Large intestine (tissue), 3 donors: ENCODE measurements at regions not wholly inside any gene's neighbourhood (a gene's known extent, or its start where the extent isn't known, plus 50 kb on each side); places are given as distances from the start of the nearest gene placed in this dataset.
A peak's percentile ranks its signal among the peaks of the same experiment; 100 is the strongest.

Experiments used
- DNase-seq, 2 donors: peaks; one replicate each; pipeline versions ENCODE4 v3.0.0 to v3.0.0-alpha.2; 2013
- H3K27ac ChIP-seq: one replicate; pipeline ENCODE4 v1.5.1; 2013; ENCODE audit warnings: low read length
- H3K27me3 ChIP-seq: 2 replicates; pipeline ENCODE4 v1.6.1; 2013; ENCODE audit warnings: low read length; ENCODE audit not compliant: control insufficient read depth, insufficient read depth
- H3K36me3 ChIP-seq: 2 replicates; pipeline ENCODE4 v1.6.1; 2013; ENCODE audit warnings: low read length; ENCODE audit not compliant: control insufficient read depth, insufficient read depth
- H3K4me1 ChIP-seq: one replicate; pipeline ENCODE4 v1.6.1; 2013; ENCODE audit warnings: low read length; ENCODE audit not compliant: control insufficient read depth, insufficient read depth
- H3K4me3 ChIP-seq: one replicate; pipeline ENCODE4 v1.5.1; 2013; ENCODE audit warnings: low read length
- H3K9me3 ChIP-seq: one replicate; pipeline ENCODE4 v1.6.1; 2013; ENCODE audit warnings: mild to moderate bottlenecking, low read depth, low read length, moderate library complexity; ENCODE audit not compliant: control insufficient read depth
- WGBS: methylation state at CpG from one replicate; pipeline ENCODE4 v1.1.5; 2013; ENCODE audit warnings: low lambda C conversion rate; ENCODE audit not compliant: insufficient coverage; 5-methylcytosine and 5-hydroxymethylcytosine counted together

GRCh38 chr18:78031589-78031988, 781.9 kb downstream of the GALR1 start:
- no peaks in the 10 kb centered on the region for H3K36me3 ChIP-seq
- no CpG with 5 or more reads among the region's 6 CpGs for WGBS
- H3K4me1 ChIP-seq, result no peaks in the 10 kb centered on the region
- no peak overlapping the region for H3K27ac ChIP-seq
- H3K4me3 ChIP-seq, result no peak overlapping the region
- no peaks in the 10 kb centered on the region for H3K27me3 ChIP-seq
- peaks cover 6% of the 10 kb centered on the region for H3K9me3 ChIP-seq
- no peak for DNase-seq

- Histone ChIP-seq H3K27ac (no peak overlapping the region), H3K27me3 (no peaks in the 10 kb centered on the region)
- 100% methylated on average over 2 of the region's 8 CpGs for WGBS
These were observed 782.3 kb downstream of the GALR1 start for GRCh38 chr18:78031991-78032390.

GRCh38 chr18:78032574-78032973, 782.9 kb downstream of the GALR1 start:
- Histone ChIP-seq H3K27ac (no peak overlapping the region), H3K4me1 (no peaks in the 10 kb centered on the region), H3K36me3 (no peaks in the 10 kb centered on the region), H3K4me3 (no peak overlapping the region), H3K27me3 (no peaks in the 10 kb centered on the region), H3K9me3 (peaks cover 6% of the 10 kb centered on the region)
- WGBS, result no CpG with 5 or more reads among the region's 6 CpGs
- DNase-seq, result no peak

More at GRCh38 chr18:78031991-78032390, 782.3 kb downstream of the GALR1 start:
- no peaks in the 10 kb centered on the region for H3K4me1 ChIP-seq
- DNase-seq, result no peak
- peaks cover 6% of the 10 kb centered on the region for H3K9me3 ChIP-seq
- H3K36me3 ChIP-seq, result no peaks in the 10 kb centered on the region
- no peak overlapping the region for H3K4me3 ChIP-seq

GRCh38 chr18:78034755-78035154, 785.1 kb downstream of the GALR1 start:
- H3K9me3 ChIP-seq, result peaks cover 7% of the 10 kb centered on the region
- no peaks in the 10 kb centered on the region for H3K36me3 ChIP-seq
- no CpG with 5 or more reads among the region's 6 CpGs for WGBS
- no peak for DNase-seq
- H3K27ac ChIP-seq, result no peak overlapping the region
- no peaks in the 10 kb centered on the region for H3K27me3 ChIP-seq
- H3K4me3 ChIP-seq, result no peak overlapping the region
- no peaks in the 10 kb centered on the region for H3K4me1 ChIP-seq

GRCh38 chr18:78041218-78041617, 791.6 kb downstream of the GALR1 start:
- WGBS, result no CpG with 5 or more reads among the region's 1 CpG
- Histone ChIP-seq H3K27ac (no peak overlapping the region), H3K4me3 (no peak overlapping the region), H3K27me3 (no peaks in the 10 kb centered on the region), H3K36me3 (no peaks in the 10 kb centered on the region), H3K4me1 (no peaks in the 10 kb centered on the region), H3K9me3 (peaks cover 3% of the 10 kb centered on the region)
- no peak for DNase-seq

GRCh38 chr18:78046631-78047030, 797.0 kb downstream of the GALR1 start:
- WGBS, result 71% methylated on average over 1 of the region's 3 CpGs
- Histone ChIP-seq H3K9me3 (no peaks in the 10 kb centered on the region), H3K4me1 (no peaks in the 10 kb centered on the region), H3K36me3 (no peaks in the 10 kb centered on the region), H3K27me3 (no peaks in the 10 kb centered on the region), H3K27ac (no peak overlapping the region), H3K4me3 (no peak overlapping the region)
- DNase-seq, result no peak

GRCh38 chr18:78049281-78049680, 799.6 kb downstream of the GALR1 start:
- no peak for DNase-seq
- H3K36me3 ChIP-seq, result no peaks in the 10 kb centered on the region
- no peak overlapping the region for H3K4me3 ChIP-seq
- WGBS, result no CpG with 5 or more reads among the region's 10 CpGs
- H3K27ac ChIP-seq, result no peak overlapping the region
- H3K27me3 ChIP-seq, result no peaks in the 10 kb centered on the region
- H3K4me1 ChIP-seq, result no peaks in the 10 kb centered on the region
- H3K9me3 ChIP-seq, result no peaks in the 10 kb centered on the region

- no peak overlapping the region for H3K27ac ChIP-seq
- DNase-seq, result no peak
- no peaks in the 10 kb centered on the region for H3K4me1 ChIP-seq
- H3K4me3 ChIP-seq, result no peak overlapping the region
- no peaks in the 10 kb centered on the region for H3K36me3 ChIP-seq
- WGBS, result no CpG with 5 or more reads among the region's 6 CpGs
- no peaks in the 10 kb centered on the region for H3K27me3 ChIP-seq
- H3K9me3 ChIP-seq, result peaks cover 2% of the 10 kb centered on the region
These were observed 805.2 kb downstream of the GALR1 start for GRCh38 chr18:78054801-78055200.

GRCh38 chr18:78056011-78056410, 806.4 kb downstream of the GALR1 start:
- DNase-seq, result peak in 1 of 2 donors; percentile 3
- Histone ChIP-seq H3K27ac (no peak overlapping the region), H3K9me3 (peaks cover 2% of the 10 kb centered on the region), H3K27me3 (no peaks in the 10 kb centered on the region), H3K36me3 (no peaks in the 10 kb centered on the region), H3K4me3 (no peak overlapping the region), H3K4me1 (no peaks in the 10 kb centered on the region)
- WGBS, result no CpG with 5 or more reads among the region's 2 CpGs

GRCh38 chr18:78069784-78070664, 820.4 kb downstream of the GALR1 start:
- no CpG with 5 or more reads among the region's 13 CpGs for WGBS
- H3K27ac ChIP-seq, result no peak overlapping the region
- no peak overlapping the region for H3K4me3 ChIP-seq
- H3K27me3 ChIP-seq, result no peaks in the 10 kb centered on the region
- no peaks in the 10 kb centered on the region for H3K36me3 ChIP-seq
- peak in 1 of 2 donors; percentile 13 for DNase-seq
- H3K9me3 ChIP-seq, result no peaks in the 10 kb centered on the region
- H3K4me1 ChIP-seq, result no peaks in the 10 kb centered on the region
